ENCODE measurements at regions not wholly inside any gene's neighbourhood (a gene's known extent, or its start where the extent isn't known, plus 50 kb on each side); places are given as distances from the start of the nearest gene placed in this dataset.
"Not testable (repeated sequence)": the region's sequence is repeated elsewhere in the genome, so short reads cannot be mapped to it uniquely, and the experiment has no call there.

GRCh38 chr13:22967669-22968068, 213.1 kb upstream of the SGCG start:
- no peak for DNase-seq (ENCODE audit: low spot score)

GRCh38 chr13:22979952-22980351, 200.8 kb upstream of the SGCG start:
- no peak for DNase-seq (ENCODE audit: low spot score)

GRCh38 chr13:22980936-22981335, 199.8 kb upstream of the SGCG start:
- no peak for DNase-seq (ENCODE audit: low spot score)

GRCh38 chr13:22993148-22993547, 187.6 kb upstream of the SGCG start:
- DNase-seq (ENCODE audit: low spot score), result no peak

- DNase-seq (ENCODE audit: low spot score), result peak; percentile 9
Observed at GRCh38 chr13:23003446-23003845, 177.3 kb upstream of the SGCG start.

GRCh38 chr13:23007426-23007825, 173.4 kb upstream of the SGCG start:
- DNase-seq (ENCODE audit: low spot score), result no peak

GRCh38 chr13:23018143-23018542, 162.6 kb upstream of the SGCG start:
- no peak for DNase-seq (ENCODE audit: low spot score)

- DNase-seq (ENCODE audit: low spot score), result peak; percentile 74
Observed at GRCh38 chr13:23020246-23020843, 160.4 kb upstream of the SGCG start.

- no peak for DNase-seq (ENCODE audit: low spot score)
Observed at GRCh38 chr13:23021906-23022305, 158.9 kb upstream of the SGCG start.

GRCh38 chr13:23022704-23023103, 158.1 kb upstream of the SGCG start:
- DNase-seq (ENCODE audit: low spot score), result no peak

GRCh38 chr13:23025864-23026608, 154.7 kb upstream of the SGCG start:
- no peak for DNase-seq (ENCODE audit: low spot score)

- no peak for DNase-seq (ENCODE audit: low spot score)
Observed at GRCh38 chr13:23039266-23039935, 141.4 kb upstream of the SGCG start.

GRCh38 chr13:23042181-23042580, 138.6 kb upstream of the SGCG start:
- DNase-seq (ENCODE audit: low spot score), result no peak

- no peak for DNase-seq (ENCODE audit: low spot score)
Observed at GRCh38 chr13:23044906-23045305, 135.9 kb upstream of the SGCG start.

- DNase-seq (ENCODE audit: low spot score), result peak; percentile 22
Observed at GRCh38 chr13:23050126-23050525, 130.7 kb upstream of the SGCG start.

GRCh38 chr13:23053711-23054110, 127.1 kb upstream of the SGCG start:
- not testable (repeated sequence) for DNase-seq (ENCODE audit: low spot score)

- DNase-seq (ENCODE audit: low spot score), result no peak
Observed at GRCh38 chr13:23059173-23059572, 121.6 kb upstream of the SGCG start.

GRCh38 chr13:23060959-23061358, 119.8 kb upstream of the SGCG start:
- no peak for DNase-seq (ENCODE audit: low spot score)

- no peak for DNase-seq (ENCODE audit: low spot score)
Observed at GRCh38 chr13:23067129-23067528, 113.7 kb upstream of the SGCG start.

- peak; percentile 52 for DNase-seq (ENCODE audit: low spot score)
Observed at GRCh38 chr13:23069566-23069965, 111.2 kb upstream of the SGCG start.

GRCh38 chr13:23074075-23074828, 106.5 kb upstream of the SGCG start:
- DNase-seq (ENCODE audit: low spot score), result no peak

- no peak for DNase-seq (ENCODE audit: low spot score)
Observed at GRCh38 chr13:23081220-23081619, 99.6 kb upstream of the SGCG start.

GRCh38 chr13:23081901-23082300, 98.9 kb upstream of the SGCG start:
- no peak for DNase-seq (ENCODE audit: low spot score)

Data from kidney tubule cell (primary cell).